ENCODE measurements at regions not wholly inside any gene's neighbourhood (a gene's known extent, or its start where the extent isn't known, plus 50 kb on each side); places are given as distances from the start of the nearest gene placed in this dataset.

GRCh38 chr6:17227403-17227802 lies 53.8 kb upstream of the RBM24 start:
- TF ChIP-seq USF2 (IDR thresholded peaks at IDR 0.05; ENCODE audit: low read depth, low read length): no peak
- no peak for TF ChIP-seq CTCF (conservative IDR thresholded peaks at IDR 0.05; ENCODE audit: low read depth, low read length)
- no peak for TF ChIP-seq MXI1 (IDR thresholded peaks at IDR 0.05; ENCODE audit: borderline replicate concordance, low read depth, low read length)
- no peak for TF ChIP-seq POLR2A (IDR thresholded peaks at IDR 0.05; ENCODE audit: low read depth, low read length)
- no peak for TF ChIP-seq RAD21 (IDR thresholded peaks at IDR 0.05; ENCODE audit: low read length)
